Activated naive CD8-positive, alpha-beta T cell treated with anti-CD3 and anti-CD28 coated beads, Interleukin-2, amount 10 ng/mL, durations not matched to agents 7 days and 5 days (primary cell): ENCODE measurements at regions not wholly inside any gene's neighbourhood (a gene's known extent, or its start where the extent isn't known, plus 50 kb on each side); places are given as distances from the start of the nearest gene placed in this dataset.

Experiments used
- ATAC-seq: fragments of 150-1000 bp; cut with Tn5 transposase; one replicate; pipeline ENCODE4 v1.10.0; 2021; ENCODE audit warnings: low read depth, moderate library complexity
- POLR2A ChIA-PET: fragments of 350-600 bp; sonication (Branson Sonifier 250); formaldehyde crosslinking; loops from one replicate; lab custom pipeline; 2021; ENCODE audit warnings: antibody characterized with exemption; lab: Charles Lee
- DNase-seq: peaks from one replicate; pipeline ENCODE4 v3.0.0; 2021
- H3K27ac Mint-ChIP-seq: one replicate; pipeline ENCODE4 v1.8.0; 2022; ENCODE audit warnings: mild to moderate bottlenecking, mixed read lengths
- H3K27me3 Mint-ChIP-seq: one replicate; pipeline ENCODE4 v1.8.0; 2022; ENCODE audit warnings: mild to moderate bottlenecking, moderate library complexity, mixed read lengths
- H3K36me3 Mint-ChIP-seq: one replicate; pipeline ENCODE4 v1.8.0; 2021; ENCODE audit warnings: mild to moderate bottlenecking, mixed read lengths
- H3K4me1 Mint-ChIP-seq: one replicate; pipeline ENCODE4 v1.8.0; 2021; ENCODE audit warnings: mixed read lengths
- H3K4me3 Mint-ChIP-seq: one replicate; pipeline ENCODE4 v1.8.0; 2022; ENCODE audit warnings: mild to moderate bottlenecking, moderate library complexity, mixed read lengths
- H3K9me3 Mint-ChIP-seq: one replicate; pipeline ENCODE4 v1.8.0; 2021; ENCODE audit warnings: mixed read lengths

DNA sequence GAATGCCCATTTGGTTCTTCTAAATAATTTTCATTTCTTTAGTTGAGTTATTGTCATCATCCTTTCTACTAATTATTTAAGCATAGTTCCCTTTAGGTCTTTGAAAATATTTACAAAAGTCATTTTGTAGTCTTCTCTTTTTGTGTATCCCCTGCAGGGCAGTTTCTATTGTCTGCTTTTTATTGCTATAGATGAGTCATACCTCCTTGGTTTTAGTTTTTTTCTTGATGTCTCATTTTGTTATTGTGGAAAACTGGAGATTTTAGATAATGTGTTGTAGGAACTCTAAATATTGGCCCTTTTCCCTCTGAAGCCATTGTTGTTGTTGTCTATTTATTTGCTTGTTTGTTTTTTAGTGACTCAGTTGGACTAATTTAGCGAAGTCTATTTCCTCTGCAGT, 387.9 kb downstream of the NUF2 start:
- no peak overlapping the region for H3K4me3 Mint-ChIP-seq
- H3K4me1 Mint-ChIP-seq, result no peaks in the 10 kb centered on the region
- DNase-seq, result no peak
- no peak for ATAC-seq
- H3K9me3 Mint-ChIP-seq, result peaks cover 2% of the 10 kb centered on the region
- no peaks in the 10 kb centered on the region for H3K27me3 Mint-ChIP-seq
- H3K36me3 Mint-ChIP-seq, result no peaks in the 10 kb centered on the region
- POLR2A ChIA-PET, result no interaction called here
- no peak overlapping the region for H3K27ac Mint-ChIP-seq

- Mint-ChIP-seq H3K27ac (no peak overlapping the region), H3K36me3 (no peaks in the 10 kb centered on the region), H3K4me1 (no peaks in the 10 kb centered on the region), H3K9me3 (no peaks in the 10 kb centered on the region), H3K27me3 (no peaks in the 10 kb centered on the region), H3K4me3 (no peak overlapping the region)
- DNase-seq (no peak), ATAC-seq (no peak)
- POLR2A ChIA-PET, result no interaction called here
Observed at GRCh38 chr1:163712321-163712720, 390.6 kb downstream of the NUF2 start.

- Mint-ChIP-seq H3K4me3 (no peak overlapping the region), H3K9me3 (peaks cover 12% of the 10 kb centered on the region), H3K4me1 (no peaks in the 10 kb centered on the region), H3K27me3 (no peaks in the 10 kb centered on the region), H3K36me3 (no peaks in the 10 kb centered on the region), H3K27ac (no peak overlapping the region)
- ATAC-seq (no peak), DNase-seq (no peak)
- POLR2A ChIA-PET, result no interaction called here
Observed at GRCh38 chr1:163720294-163720693, 398.5 kb downstream of the NUF2 start.

- no peaks in the 10 kb centered on the region for H3K36me3 Mint-ChIP-seq
- ATAC-seq (no peak), DNase-seq (no peak)
- no peaks in the 10 kb centered on the region for H3K4me1 Mint-ChIP-seq
- no peaks in the 10 kb centered on the region for H3K27me3 Mint-ChIP-seq
- no peak overlapping the region for H3K4me3 Mint-ChIP-seq
- H3K9me3 Mint-ChIP-seq, result peaks cover 3% of the 10 kb centered on the region
- POLR2A ChIA-PET, result no interaction called here
- H3K27ac Mint-ChIP-seq, result no peak overlapping the region
Observed at GRCh38 chr1:163725551-163725950, 403.8 kb downstream of the NUF2 start.

DNA sequence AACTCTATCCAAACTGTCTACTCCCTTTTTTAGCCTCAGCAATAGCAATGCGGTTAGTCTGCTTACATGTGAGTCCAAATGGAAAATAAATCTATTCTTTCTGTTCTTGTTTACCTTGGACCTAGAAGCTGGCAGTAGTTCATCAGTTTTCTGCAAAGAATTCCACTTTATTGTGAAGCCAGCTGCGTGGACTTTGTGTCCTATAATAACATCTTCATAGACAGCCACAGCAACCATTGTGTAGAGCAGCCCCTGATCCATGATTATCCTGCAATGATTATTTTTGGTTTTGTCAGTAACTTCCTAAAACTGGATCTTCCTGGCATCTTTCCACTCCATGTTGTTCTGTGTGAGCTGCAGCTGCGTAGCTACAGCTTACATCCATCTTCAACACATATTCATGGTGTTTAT, 408.7 kb downstream of the NUF2 start:
- DNase-seq, result no peak
- Mint-ChIP-seq H3K27me3 (no peaks in the 10 kb centered on the region), H3K4me1 (no peaks in the 10 kb centered on the region), H3K36me3 (no peaks in the 10 kb centered on the region), H3K27ac (no peak overlapping the region), H3K4me3 (no peak overlapping the region), H3K9me3 (no peaks in the 10 kb centered on the region)
- POLR2A ChIA-PET, result no interaction called here
- no peak for ATAC-seq

GRCh38 chr1:163737261-163737660, 415.5 kb downstream of the NUF2 start:
- H3K27ac Mint-ChIP-seq, result no peak overlapping the region
- no peaks in the 10 kb centered on the region for H3K4me1 Mint-ChIP-seq
- DNase-seq (no peak), ATAC-seq (no peak)
- H3K36me3 Mint-ChIP-seq, result no peaks in the 10 kb centered on the region
- no peak overlapping the region for H3K4me3 Mint-ChIP-seq
- H3K9me3 Mint-ChIP-seq, result peaks cover 5% of the 10 kb centered on the region
- POLR2A ChIA-PET, result no interaction called here
- H3K27me3 Mint-ChIP-seq, result no peaks in the 10 kb centered on the region

GRCh38 chr1:163744301-163744887, 422.6 kb downstream of the NUF2 start:
- no peaks in the 10 kb centered on the region for H3K27me3 Mint-ChIP-seq
- no peaks in the 10 kb centered on the region for H3K4me1 Mint-ChIP-seq
- POLR2A ChIA-PET, result no interaction called here
- no peak for DNase-seq
- ATAC-seq, result no peak
- H3K4me3 Mint-ChIP-seq, result no peak overlapping the region
- peaks cover 8% of the 10 kb centered on the region for H3K9me3 Mint-ChIP-seq
- H3K27ac Mint-ChIP-seq, result no peak overlapping the region
- H3K36me3 Mint-ChIP-seq, result no peaks in the 10 kb centered on the region

GRCh38 chr1:163745204-163745603, 423.4 kb downstream of the NUF2 start:
- Mint-ChIP-seq H3K27ac (no peak overlapping the region), H3K36me3 (no peaks in the 10 kb centered on the region), H3K4me1 (no peaks in the 10 kb centered on the region), H3K27me3 (no peaks in the 10 kb centered on the region), H3K4me3 (no peak overlapping the region), H3K9me3 (peaks cover 9% of the 10 kb centered on the region)
- ATAC-seq, result no peak
- POLR2A ChIA-PET, result no interaction called here
- DNase-seq, result no peak

- Mint-ChIP-seq H3K4me3 (no peak overlapping the region), H3K36me3 (no peaks in the 10 kb centered on the region), H3K4me1 (no peaks in the 10 kb centered on the region), H3K27me3 (no peaks in the 10 kb centered on the region), H3K9me3 (peaks cover 6% of the 10 kb centered on the region), H3K27ac (no peak overlapping the region)
- POLR2A ChIA-PET, result no interaction called here
- ATAC-seq (no peak), DNase-seq (no peak)
Observed at GRCh38 chr1:163747261-163747660, 425.5 kb downstream of the NUF2 start.

GRCh38 chr1:163747855-163748254, 426.1 kb downstream of the NUF2 start:
- no peak for DNase-seq
- Mint-ChIP-seq H3K27me3 (no peaks in the 10 kb centered on the region), H3K9me3 (peaks cover 6% of the 10 kb centered on the region), H3K36me3 (no peaks in the 10 kb centered on the region), H3K27ac (no peak overlapping the region), H3K4me1 (no peaks in the 10 kb centered on the region), H3K4me3 (no peak overlapping the region)
- ATAC-seq, result no peak
- POLR2A ChIA-PET, result no interaction called here

DNA sequence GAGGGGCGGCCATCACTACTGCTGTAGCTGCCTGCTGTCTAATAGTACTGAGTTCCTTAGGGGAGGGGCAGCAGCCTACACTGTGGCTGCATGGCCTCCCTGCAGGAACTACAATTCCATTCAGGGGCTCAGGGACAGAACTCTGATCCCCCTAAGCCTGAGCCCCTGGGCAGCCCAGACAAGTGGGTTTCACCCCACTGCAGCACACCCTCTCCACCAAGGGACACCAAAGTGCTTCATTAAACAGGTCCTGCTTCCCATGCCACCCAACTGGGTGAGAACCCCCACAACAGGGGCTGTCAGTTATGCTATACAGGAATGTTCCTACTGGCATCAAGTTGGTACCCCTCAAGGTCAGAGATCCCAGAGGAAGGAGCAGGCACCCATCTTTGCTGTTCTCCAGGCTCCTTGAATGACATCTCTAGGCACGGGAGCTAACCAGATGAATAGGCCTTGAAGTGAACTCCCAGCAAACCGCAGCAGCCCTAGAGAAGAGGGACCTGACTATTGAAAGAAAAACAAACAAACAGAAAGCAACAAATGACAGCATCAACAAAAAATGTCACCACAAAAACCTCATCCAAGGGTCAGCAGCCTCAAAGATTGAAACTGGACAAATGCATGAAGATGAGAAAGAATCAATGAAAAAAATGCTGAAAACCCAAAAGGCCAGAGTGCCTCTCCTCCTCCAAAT, 437.4 kb downstream of the NUF2 start:
- DNase-seq (no peak), ATAC-seq (no peak)
- Mint-ChIP-seq H3K27ac (no peak overlapping the region), H3K36me3 (no peaks in the 10 kb centered on the region), H3K4me1 (no peaks in the 10 kb centered on the region), H3K9me3 (peaks cover 12% of the 10 kb centered on the region), H3K27me3 (no peaks in the 10 kb centered on the region), H3K4me3 (no peak overlapping the region)
- POLR2A ChIA-PET, result no interaction called here

- ATAC-seq, result no peak
- Mint-ChIP-seq H3K27ac (no peak overlapping the region), H3K4me3 (no peak overlapping the region), H3K4me1 (no peaks in the 10 kb centered on the region), H3K27me3 (no peaks in the 10 kb centered on the region), H3K9me3 (peaks cover 17% of the 10 kb centered on the region), H3K36me3 (no peaks in the 10 kb centered on the region)
- POLR2A ChIA-PET, result no interaction called here
- DNase-seq, result no peak
Observed at GRCh38 chr1:163761898-163762297, 440.1 kb downstream of the NUF2 start.

DNA sequence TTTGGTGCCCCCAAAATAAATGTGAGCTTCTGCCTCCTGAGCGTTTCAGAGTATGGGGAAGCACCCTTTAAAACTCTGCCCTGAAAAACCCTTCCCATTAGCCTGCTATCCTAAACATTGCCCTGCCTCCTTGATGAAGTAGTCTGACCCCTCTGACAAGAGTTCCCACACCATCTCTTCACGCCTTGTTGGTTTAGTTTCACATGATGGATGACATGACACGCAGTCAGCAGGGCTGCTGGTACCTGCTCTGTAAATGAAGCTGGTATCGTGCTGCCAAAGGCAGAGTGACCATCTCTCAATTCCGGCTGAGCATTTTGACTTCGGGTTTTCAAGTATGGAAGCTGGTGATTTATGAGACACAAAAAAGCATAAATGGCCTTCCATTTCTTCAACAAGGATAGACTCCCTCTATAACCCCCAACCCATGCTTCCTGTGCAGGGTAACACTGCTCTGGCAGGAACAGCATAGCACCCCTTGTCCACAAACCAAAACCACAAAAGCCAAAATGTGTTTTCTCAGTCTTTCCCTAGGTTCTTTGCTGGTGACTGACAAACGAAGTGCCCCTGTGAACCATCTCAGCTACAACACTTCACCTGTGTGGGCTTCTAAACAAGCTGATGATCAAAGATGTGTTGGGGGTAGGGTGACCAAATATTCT, 444.6 kb downstream of the NUF2 start:
- Mint-ChIP-seq H3K27ac (no peak overlapping the region), H3K4me1 (no peaks in the 10 kb centered on the region), H3K9me3 (peaks cover 7% of the 10 kb centered on the region), H3K36me3 (no peaks in the 10 kb centered on the region), H3K27me3 (no peaks in the 10 kb centered on the region), H3K4me3 (no peak overlapping the region)
- DNase-seq (no peak), ATAC-seq (no peak)
- POLR2A ChIA-PET, result no interaction called here

GRCh38 chr1:163768576-163768975, 446.8 kb downstream of the NUF2 start:
- POLR2A ChIA-PET, result no interaction called here
- ATAC-seq (no peak), DNase-seq (no peak)
- no peak overlapping the region for H3K4me3 Mint-ChIP-seq
- no peaks in the 10 kb centered on the region for H3K27me3 Mint-ChIP-seq
- H3K9me3 Mint-ChIP-seq, result peaks cover 7% of the 10 kb centered on the region
- no peaks in the 10 kb centered on the region for H3K36me3 Mint-ChIP-seq
- no peaks in the 10 kb centered on the region for H3K4me1 Mint-ChIP-seq
- H3K27ac Mint-ChIP-seq, result no peak overlapping the region
